LNCaP clone FGC (cell line): ENCODE measurements at regions not wholly inside any gene's neighbourhood (a gene's known extent, or its start where the extent isn't known, plus 50 kb on each side); places are given as distances from the start of the nearest gene placed in this dataset.
"Not testable (repeated sequence)": the region's sequence is repeated elsewhere in the genome, so short reads cannot be mapped to it uniquely, and the experiment has no call there.

ENCODE experiments used
- DNase-seq: peaks from one replicate; pipeline ENCODE4 v3.0.0-alpha.2; 2011; ENCODE audit warnings: low read depth
- H3K4me3 ChIP-seq: 2 replicates; pipeline ENCODE4 v1.5.1; 2011; ENCODE audit warnings: mild to moderate bottlenecking, low read depth, low read length, control low read depth
- TF ChIP-seq, protein P1 (sequence below): IDR thresholded peaks from 2 replicates; pipeline ENCODE4 v1.5.1; 2012; ENCODE audit warnings: mild to moderate bottlenecking; ENCODE audit not compliant: control insufficient read depth, insufficient read depth; ENCODE audit errors: extremely low read depth

DNA sequence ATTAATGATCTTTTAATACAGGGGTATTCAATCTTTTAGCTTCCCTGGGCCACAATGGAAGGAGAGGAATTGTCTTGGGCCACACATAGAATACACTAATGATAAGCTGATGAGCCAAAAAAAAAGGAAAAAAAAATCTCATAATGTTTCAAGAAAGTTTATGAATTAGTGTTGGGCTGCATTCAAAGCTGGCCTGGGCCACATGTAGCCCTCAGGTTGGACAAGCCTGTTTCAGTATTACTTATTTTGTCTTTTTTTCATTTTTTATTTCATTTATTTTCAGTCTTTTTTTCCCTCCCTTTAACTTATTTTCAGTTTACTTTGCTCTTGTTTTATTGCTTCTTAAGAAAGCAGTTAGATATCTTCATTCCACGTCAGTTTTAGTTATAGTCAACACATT, 2171.8 kb upstream of the DEFB115 start:
- TF ChIP-seq, protein P1, sequence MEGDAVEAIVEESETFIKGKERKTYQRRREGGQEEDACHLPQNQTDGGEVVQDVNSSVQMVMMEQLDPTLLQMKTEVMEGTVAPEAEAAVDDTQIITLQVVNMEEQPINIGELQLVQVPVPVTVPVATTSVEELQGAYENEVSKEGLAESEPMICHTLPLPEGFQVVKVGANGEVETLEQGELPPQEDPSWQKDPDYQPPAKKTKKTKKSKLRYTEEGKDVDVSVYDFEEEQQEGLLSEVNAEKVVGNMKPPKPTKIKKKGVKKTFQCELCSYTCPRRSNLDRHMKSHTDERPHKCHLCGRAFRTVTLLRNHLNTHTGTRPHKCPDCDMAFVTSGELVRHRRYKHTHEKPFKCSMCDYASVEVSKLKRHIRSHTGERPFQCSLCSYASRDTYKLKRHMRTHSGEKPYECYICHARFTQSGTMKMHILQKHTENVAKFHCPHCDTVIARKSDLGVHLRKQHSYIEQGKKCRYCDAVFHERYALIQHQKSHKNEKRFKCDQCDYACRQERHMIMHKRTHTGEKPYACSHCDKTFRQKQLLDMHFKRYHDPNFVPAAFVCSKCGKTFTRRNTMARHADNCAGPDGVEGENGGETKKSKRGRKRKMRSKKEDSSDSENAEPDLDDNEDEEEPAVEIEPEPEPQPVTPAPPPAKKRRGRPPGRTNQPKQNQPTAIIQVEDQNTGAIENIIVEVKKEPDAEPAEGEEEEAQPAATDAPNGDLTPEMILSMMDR: no peak

DNA sequence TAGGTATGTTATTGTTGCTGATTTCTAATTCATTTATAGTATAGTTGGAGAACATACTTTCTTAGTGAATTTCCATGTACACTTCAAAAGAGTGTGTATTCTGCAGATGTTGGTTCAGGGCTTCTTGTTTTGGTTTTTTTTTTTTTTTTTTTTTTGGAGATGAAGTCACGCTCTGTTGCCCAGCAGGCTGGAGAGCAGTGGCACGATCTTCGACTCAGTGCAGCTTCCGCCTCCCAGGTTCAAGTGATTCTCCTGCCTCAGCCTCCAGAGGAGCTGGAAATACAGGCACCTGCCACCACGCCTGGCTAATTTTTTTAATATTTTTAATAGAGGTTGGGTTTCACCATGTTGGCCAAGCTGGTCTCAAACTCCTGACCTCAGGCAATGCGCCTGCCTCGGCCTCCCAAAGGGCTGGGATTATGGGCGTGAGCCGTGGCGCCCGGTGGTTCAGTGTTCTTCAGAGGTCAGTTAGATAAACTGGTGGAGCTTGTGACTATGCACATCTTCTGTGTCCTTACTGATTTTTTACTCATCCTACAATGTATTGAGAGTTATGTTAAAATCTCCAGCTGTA, 2171.2 kb upstream of the DEFB115 start:
- not testable (repeated sequence) for H3K4me3 ChIP-seq, DNase-seq

More for the DNA sequence above, 2171.8 kb upstream of the DEFB115 start:
- no peak for DNase-seq
- no peak overlapping the region for H3K4me3 ChIP-seq

DNA sequence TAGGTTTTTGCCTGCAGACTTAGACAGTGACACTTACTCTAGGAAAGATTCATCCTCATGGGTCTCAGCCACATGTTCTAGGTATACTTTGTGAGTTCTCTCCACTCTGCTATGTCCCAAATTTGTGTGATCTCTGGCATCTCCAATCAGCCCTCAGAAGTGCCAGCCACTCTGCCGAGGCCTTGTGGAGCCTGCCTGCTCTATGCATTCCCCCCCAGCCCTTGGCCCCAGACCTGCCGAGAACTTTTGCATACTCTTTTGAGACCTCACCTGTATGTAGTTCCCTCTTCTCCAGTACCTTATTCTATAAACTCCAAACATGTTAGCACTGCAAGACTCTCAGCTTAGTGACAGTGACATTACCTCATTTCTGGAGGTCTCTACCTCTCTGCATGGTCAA, 2170.5 kb upstream of the DEFB115 start:
- TF ChIP-seq, protein P1: no peak
- DNase-seq: no peak

DNA sequence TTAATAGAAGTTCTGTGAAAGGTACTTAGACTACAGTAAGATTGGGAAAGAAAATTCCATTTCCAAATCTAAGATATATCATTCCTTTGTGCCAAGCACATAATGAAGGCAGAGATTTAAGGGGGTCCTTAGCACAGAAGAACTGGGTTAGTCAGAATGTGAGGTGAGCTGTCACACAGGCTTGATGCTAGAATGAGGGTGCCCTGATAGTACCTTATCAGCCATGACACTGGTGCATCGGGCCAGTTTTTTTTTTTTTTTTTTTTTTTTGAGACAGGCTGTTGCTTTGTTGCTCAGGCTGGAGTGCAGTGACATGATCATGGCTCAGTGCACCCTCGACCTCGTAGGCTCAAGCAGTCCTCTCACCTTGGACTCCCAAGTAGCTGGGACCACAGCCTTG, 2169.6 kb upstream of the DEFB115 start:
- not testable (repeated sequence) for H3K4me3 ChIP-seq, DNase-seq

More for the DNA sequence above, 2170.5 kb upstream of the DEFB115 start:
- no peak overlapping the region for H3K4me3 ChIP-seq

DNA sequence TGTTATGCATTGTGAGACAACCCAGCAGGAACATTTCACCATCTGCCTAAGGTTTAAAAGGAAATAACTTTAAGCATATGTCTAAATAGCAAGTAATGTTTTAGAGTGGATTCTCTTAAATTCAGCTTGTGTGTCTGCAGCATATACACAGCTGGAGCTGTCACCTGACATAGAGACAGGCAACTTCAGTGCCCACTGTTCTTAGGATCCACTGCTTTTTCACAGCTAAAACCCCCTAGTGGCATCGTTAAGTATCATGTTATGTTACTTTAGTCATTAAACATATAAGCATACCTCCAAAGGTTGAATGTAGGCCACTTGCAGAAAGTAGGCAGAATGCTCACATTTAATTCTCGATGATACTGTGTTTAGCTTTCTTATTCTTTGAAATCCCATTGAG, 2169.0 kb upstream of the DEFB115 start:
- DNase-seq, H3K4me3 ChIP-seq: not testable (repeated sequence)

DNA sequence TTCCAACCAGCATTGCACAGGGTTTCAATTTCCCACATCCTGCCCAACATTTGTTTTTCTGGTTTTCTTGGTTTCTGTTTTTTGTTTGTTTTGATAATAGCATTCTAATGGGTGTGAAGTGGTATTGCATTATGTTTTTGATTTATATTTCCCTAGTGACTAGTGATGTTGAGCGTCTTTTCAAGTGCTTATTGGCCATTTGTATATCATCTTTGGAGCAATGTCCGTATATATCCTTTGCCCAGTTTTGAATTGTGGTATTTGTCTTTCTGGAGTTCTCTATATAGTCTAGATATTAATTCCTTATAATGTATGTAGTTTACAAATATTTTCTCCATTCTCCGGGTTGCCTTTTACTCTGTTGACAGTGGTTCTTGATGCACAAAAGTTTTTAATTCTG, 2168.1 kb upstream of the DEFB115 start:
- DNase-seq, H3K4me3 ChIP-seq: not testable (repeated sequence)

DNA sequence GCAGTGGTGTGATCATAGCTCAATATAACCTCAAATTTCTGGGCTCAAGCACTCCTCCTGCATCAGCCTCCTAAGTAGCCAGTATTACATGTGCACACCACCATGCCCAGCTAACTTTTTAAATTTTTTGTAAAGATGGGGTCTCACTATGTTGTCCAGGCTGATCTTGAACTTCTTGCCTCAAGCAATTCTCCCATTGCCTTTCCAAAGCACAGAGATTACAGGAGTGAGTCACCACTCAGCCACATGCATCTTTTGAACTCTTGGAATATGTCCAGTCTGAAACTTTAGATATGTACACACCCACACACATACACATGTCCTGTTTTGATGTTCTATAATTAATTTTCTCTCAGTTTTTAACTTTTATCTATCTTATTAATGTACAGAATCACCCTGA, 2163.5 kb upstream of the DEFB115 start:
- H3K4me3 ChIP-seq, DNase-seq: not testable (repeated sequence)

DNA sequence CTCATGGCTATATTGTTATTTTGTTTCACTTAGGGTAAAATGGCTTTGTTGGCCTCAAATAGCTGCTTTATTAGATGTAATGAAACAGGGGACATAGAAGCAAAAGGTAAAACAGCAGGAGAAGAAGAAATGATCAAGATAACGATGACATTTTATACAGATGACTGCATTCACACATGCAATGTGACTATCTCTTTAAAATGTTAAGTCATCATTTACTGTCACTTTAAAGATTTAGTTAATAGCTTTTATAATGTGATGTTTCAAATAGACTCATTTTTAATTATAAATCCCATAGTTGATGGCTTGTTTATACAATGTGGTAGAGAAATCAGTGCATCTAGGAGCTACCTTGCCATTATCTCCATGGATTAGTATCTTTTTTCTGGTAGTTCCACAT, 2160.8 kb upstream of the DEFB115 start:
- not testable (repeated sequence) for DNase-seq, H3K4me3 ChIP-seq

DNA sequence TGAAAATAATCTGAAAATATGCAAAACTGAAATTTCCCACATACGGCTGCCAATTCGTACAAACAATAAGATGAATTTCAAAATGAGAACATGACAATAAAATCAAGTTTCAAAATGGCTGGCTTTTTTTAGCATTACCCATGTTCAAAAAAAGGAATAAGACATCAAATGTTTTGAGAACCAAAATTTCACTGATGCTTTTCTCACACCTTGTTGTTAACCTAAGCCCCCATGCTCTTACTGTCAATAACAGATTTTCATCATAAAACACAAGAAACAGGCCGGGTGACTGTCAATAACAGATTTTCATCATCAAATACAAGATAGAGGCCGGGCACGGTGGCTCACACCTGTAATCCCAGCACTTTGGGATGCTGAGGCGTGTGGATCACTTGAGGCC, 2149.6 kb upstream of the DEFB115 start:
- H3K4me3 ChIP-seq, DNase-seq: not testable (repeated sequence)

DNA sequence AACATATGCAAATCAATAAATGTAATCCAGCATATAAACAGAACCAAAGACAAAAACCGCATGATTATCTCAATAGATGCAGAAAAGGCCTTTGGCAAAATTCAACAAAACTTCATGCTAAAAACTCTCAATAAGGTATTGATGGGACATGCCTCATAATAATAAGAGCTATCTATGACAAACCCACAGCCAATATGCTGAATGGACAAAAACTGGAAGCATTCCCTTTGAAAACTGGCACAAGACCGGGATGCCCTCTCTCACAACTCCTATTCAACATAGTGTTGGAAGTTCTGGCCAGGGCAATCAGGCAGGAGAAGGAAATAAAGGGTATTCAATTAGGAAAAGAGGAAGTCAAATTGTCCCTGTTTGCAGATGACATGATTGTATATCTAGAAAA, 2148.1 kb upstream of the DEFB115 start:
- DNase-seq, H3K4me3 ChIP-seq: not testable (repeated sequence)

DNA sequence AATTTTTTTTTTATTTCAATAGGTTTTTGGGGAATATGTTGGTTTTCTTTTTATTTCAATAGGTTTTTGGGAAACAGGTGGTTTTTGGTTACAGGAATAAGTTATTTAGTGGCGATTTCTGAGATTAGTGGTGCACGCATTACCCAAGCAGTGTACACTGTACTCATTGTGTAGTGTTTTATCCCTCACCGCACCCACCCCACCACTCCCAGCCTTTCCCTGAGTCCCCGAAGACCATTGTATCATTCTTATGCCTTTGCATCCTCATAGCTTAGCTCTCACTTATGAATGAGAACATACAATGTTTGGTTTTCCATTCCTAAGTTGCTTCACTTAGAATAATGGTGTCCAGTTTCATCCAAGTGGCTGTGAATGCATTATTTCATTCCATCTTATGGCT, 2142.4 kb upstream of the DEFB115 start:
- DNase-seq, H3K4me3 ChIP-seq: not testable (repeated sequence)

DNA sequence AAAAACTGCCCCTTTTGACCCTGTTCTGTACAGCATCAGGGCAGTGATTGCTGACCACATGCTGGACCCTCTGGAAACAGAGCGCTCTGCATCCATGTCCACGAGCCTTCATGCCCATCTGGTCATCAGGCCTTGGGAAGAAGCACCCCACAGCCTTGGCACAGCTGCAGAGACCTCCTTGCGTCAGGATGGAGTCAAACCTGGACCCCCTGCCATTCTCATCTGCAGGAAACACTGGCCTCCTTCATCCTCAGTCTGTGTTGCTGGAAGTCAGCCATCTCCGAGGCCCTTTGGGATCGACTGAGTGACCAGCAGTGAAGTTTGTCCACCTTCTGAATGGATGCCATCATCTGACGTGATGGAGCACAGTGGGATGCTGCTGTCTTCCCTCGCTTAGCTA, 2138.3 kb upstream of the DEFB115 start:
- TF ChIP-seq, protein P1: no peak
- no peak for DNase-seq
- no peak overlapping the region for H3K4me3 ChIP-seq

DNA sequence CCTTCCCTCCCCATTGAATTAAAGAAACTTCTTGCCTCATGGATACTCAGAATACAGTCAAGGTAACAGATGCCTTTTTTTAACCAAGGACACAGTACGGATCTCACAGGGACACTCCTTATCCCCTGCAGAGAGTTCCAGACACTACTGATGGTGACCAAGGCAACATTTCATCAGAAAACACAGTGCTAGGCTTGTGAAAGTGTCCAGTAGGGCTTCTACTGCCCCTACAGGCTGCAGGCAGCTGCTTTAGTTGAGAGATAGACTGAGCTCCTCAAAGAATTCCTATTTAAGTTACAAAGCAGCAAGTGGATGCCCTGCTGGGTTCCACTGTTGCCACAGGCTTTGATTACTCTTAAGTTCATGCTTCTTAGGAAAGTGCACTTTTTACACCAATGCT, 2137.8 kb upstream of the DEFB115 start:
- DNase-seq, H3K4me3 ChIP-seq: not testable (repeated sequence)

DNA sequence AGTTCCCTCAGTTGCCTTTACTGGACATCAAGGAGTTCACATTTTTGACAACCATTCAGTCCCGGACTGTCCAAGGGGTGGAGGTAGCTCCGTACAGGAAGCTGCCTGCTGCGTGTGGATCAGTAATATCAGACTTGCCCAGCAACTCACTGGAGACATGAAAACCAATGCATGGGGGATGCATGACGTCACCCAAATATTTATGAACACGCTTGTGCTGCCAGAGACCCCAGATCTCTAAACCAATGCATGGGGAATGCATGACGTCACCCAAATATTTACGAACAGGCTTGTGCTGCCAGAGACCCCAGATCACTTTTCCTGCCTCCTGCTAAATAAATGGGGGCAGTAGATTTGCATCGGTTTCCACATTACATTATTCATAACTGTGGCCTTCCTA, 2137.4 kb upstream of the DEFB115 start:
- not testable (repeated sequence) for DNase-seq, H3K4me3 ChIP-seq

DNA sequence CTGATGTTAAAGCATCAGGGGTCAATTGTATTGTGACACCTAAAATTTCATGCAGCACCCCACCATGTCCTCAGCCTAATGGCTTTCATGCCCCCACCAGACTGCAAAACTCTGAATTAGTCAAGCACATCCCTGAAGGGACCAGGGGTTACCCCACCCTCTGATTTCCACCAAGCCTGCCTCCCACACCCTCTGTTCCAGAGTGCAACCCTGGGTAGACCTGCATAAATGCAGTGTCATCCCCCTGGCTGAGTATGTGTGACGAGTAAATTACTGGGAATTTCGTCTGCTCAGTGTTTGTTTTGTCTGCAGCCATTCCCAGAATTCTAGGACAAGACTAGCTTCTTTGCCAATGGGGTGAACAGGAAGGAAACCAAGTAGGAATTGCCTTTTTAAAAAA, 2136.9 kb upstream of the DEFB115 start:
- DNase-seq: not testable (repeated sequence)

DNA sequence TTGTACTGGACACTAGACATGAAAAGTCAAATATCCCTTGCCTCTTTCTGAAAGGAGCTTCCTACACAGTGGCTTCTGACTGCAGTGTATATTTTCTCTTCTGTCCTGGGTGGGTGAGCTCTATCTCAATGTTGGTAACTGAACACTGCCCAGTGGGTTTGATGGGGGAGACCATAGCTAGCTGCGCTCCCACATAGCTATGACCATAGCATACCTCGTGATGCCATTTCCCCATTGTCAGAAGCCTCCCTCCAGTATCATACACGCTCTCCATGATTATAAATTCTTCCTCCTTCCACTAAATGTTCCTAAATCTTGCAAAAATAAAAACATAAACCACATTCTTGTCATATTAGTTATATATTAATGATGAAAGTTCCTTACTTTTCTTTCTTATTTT, 2134.7 kb upstream of the DEFB115 start:
- H3K4me3 ChIP-seq, DNase-seq: not testable (repeated sequence)

More for the DNA sequence above, 2136.9 kb upstream of the DEFB115 start:
- not testable (repeated sequence) for H3K4me3 ChIP-seq
